Neural cell (in vitro differentiated cells): ENCODE measurements at regions not wholly inside any gene's neighbourhood (a gene's known extent, or its start where the extent isn't known, plus 50 kb on each side); places are given as distances from the start of the nearest gene placed in this dataset.

Experiments
- H2AFZ ChIP-seq: fragments of 200-600, 300-800 bp; sonication (generic), shearing (Covaris generic); 2 replicates; pipeline ENCODE4 v1.6.0; 2014; ENCODE audit warnings: low read depth, mild to moderate bottlenecking, antibody characterized with exemption, low read length, moderate library complexity
- H3F3A ChIP-seq: fragments of 200-600 bp; shearing (Covaris generic); 2 replicates; pipeline ENCODE4 v1.6.1; 2016; ENCODE audit warnings: mild to moderate bottlenecking, moderate library complexity, mixed read lengths, antibody characterized with exemption, low read length; ENCODE audit not compliant: insufficient read depth, poor library complexity, severe bottlenecking
- H3K27ac ChIP-seq: fragments of 200-600, 300-800 bp; sonication (generic), shearing (Covaris generic); 2 replicates; pipeline ENCODE4 v1.5.1; 2014; ENCODE audit warnings: mild to moderate bottlenecking, low read length, moderate library complexity
- H3K27me3 ChIP-seq: fragments of 300-800, 200-600 bp; sonication (generic), shearing (Covaris generic); 2 replicates; pipeline ENCODE4 v1.6.0; 2014; ENCODE audit warnings: mild to moderate bottlenecking, low read depth, low read length, moderate library complexity; ENCODE audit not compliant: insufficient read depth
- H3K36me3 ChIP-seq: fragments of 300-800, 200-600 bp; sonication (generic), shearing (Covaris generic); 2 replicates; pipeline ENCODE4 v1.5.1; 2014; ENCODE audit warnings: mild to moderate bottlenecking, antibody characterized with exemption, low read length, moderate library complexity; ENCODE audit not compliant: insufficient read depth
- H3K4me2 ChIP-seq: fragments of 300-800, 200-600 bp; sonication (generic), shearing (Covaris generic); 2 replicates; pipeline ENCODE4 v1.6.0; 2014; ENCODE audit warnings: mild to moderate bottlenecking, low read length
- H3K4me3 ChIP-seq: fragments of 300-800, 200-600 bp; sonication (generic), shearing (Covaris generic); 2 replicates; pipeline ENCODE4 v1.5.1; 2014; ENCODE audit warnings: mild to moderate bottlenecking, low read length, moderate library complexity
- H3K79me2 ChIP-seq: fragments of 200-600 bp; shearing (Covaris generic); replicated peaks from 2 replicates; pipeline ENCODE4 v1.6.0; 2014; ENCODE audit warnings: mild to moderate bottlenecking, low read length, moderate library complexity; ENCODE audit not compliant: insufficient read depth
- H3K9ac ChIP-seq: fragments of 300-800, 200-600 bp; sonication (generic), shearing (Covaris generic); 2 replicates; pipeline ENCODE4 v1.6.1; 2016; ENCODE audit warnings: mild to moderate bottlenecking, low read length, mixed read lengths
- H3K9me2 ChIP-seq: fragments of 200-600 bp; shearing (Covaris generic); 2 replicates; pipeline ENCODE4 v1.6.1; 2016; ENCODE audit warnings: mild to moderate bottlenecking, low read length, mixed read lengths; ENCODE audit not compliant: insufficient read depth
- H3K9me3 ChIP-seq: fragments of 200-600, 300-800 bp; sonication (generic), shearing (Covaris generic); 2 replicates; pipeline ENCODE4 v1.6.1; 2016; ENCODE audit warnings: mild to moderate bottlenecking, mixed run types, low read length, moderate library complexity, mixed read lengths
- H4K20me1 ChIP-seq: fragments of 200-600 bp; shearing (Covaris generic); 2 replicates; pipeline ENCODE4 v1.6.1; 2016; ENCODE audit warnings: mild to moderate bottlenecking, mixed run types; ENCODE audit not compliant: insufficient read depth
- CTCF ChIP-seq: fragments of 450-650 bp; IDR thresholded peaks from 2 replicates; pipeline ENCODE4 v1.5.1; 2014; ENCODE audit warnings: antibody characterized with exemption, mild to moderate bottlenecking, moderate library complexity; ENCODE audit not compliant: poor library complexity, severe bottlenecking
- EP300 ChIP-seq: fragments of 450-650 bp; conservative IDR thresholded peaks from 2 replicates; pipeline ENCODE4 v1.6.1; 2014; ENCODE audit warnings: antibody characterized with exemption, mild to moderate bottlenecking, moderate library complexity; ENCODE audit not compliant: poor library complexity, severe bottlenecking
- EZH2 ChIP-seq: fragments of 200-600, 300-800 bp; shearing (Covaris generic), sonication (generic); IDR thresholded peaks from 2 replicates; pipeline ENCODE4 v1.6.1; 2014; ENCODE audit warnings: antibody characterized with exemption, low read length, borderline replicate concordance, mild to moderate bottlenecking; ENCODE audit not compliant: insufficient read depth, poor library complexity, severe bottlenecking
- MXI1 ChIP-seq: fragments of 450-650 bp; conservative IDR thresholded peaks from 2 replicates; pipeline ENCODE4 v1.6.1; 2014; ENCODE audit warnings: antibody characterized with exemption, mild to moderate bottlenecking; ENCODE audit not compliant: poor library complexity, severe bottlenecking
- POLR2AphosphoS5 ChIP-seq: IDR thresholded peaks from 2 replicates; pipeline ENCODE4 v1.6.1; 2012
- RAD21 ChIP-seq: fragments of 450-650 bp; conservative IDR thresholded peaks from 2 replicates; pipeline ENCODE4 v1.6.1; 2014; ENCODE audit warnings: antibody characterized with exemption, mild to moderate bottlenecking, moderate library complexity
- REST ChIP-seq: IDR thresholded peaks from 2 replicates; pipeline ENCODE4 v1.6.1; 2012; ENCODE audit warnings: borderline replicate concordance
- SMC3 ChIP-seq: fragments of 450-650 bp; conservative IDR thresholded peaks from 2 replicates; pipeline ENCODE4 v1.6.1; 2014; ENCODE audit warnings: antibody characterized with exemption, mild to moderate bottlenecking, moderate library complexity; ENCODE audit not compliant: poor library complexity
- TAF1 ChIP-seq: IDR thresholded peaks from 2 replicates; pipeline ENCODE4 v1.6.1; 2012; ENCODE audit warnings: low read depth

GRCh38 chr2:49861821-49862220, 707.5 kb upstream of the FSHR start:
- no peak for TF ChIP-seq REST
- TF ChIP-seq EZH2, result no peak
- no peak for TF ChIP-seq EP300
- no peak for TF ChIP-seq RAD21
- no peak for TF ChIP-seq CTCF
- H3K27me3 ChIP-seq, result no peaks in the 10 kb centered on the region

GRCh38 chr2:49860834-49861233, 706.5 kb upstream of the FSHR start:
- H3K9me3 ChIP-seq, result no peaks in the 10 kb centered on the region
- peak overlapping the region; percentile 62 for H3K4me2 ChIP-seq
- H3K79me2 ChIP-seq, result no peaks in the 10 kb centered on the region
- H3K27me3 ChIP-seq, result no peaks in the 10 kb centered on the region
- H3K9me2 ChIP-seq, result no peaks in the 10 kb centered on the region
- no peak overlapping the region for H3K9ac ChIP-seq
- peak overlapping the region; percentile 41 for H3K27ac ChIP-seq
- H4K20me1 ChIP-seq, result no peaks in the 10 kb centered on the region
- H2AFZ ChIP-seq, result no peak overlapping the region
- peak overlapping the region; percentile 5 for H3K4me3 ChIP-seq
- TF ChIP-seq MXI1 (no peak), TAF1 (no peak), POLR2AphosphoS5 (peak; percentile 33), EZH2 (no peak), EP300 (peak; percentile 62), SMC3 (no peak), RAD21 (no peak), CTCF (no peak), REST (no peak)
- no peaks in the 10 kb centered on the region for H3K36me3 ChIP-seq
- peaks cover 4% of the 10 kb centered on the region for H3F3A ChIP-seq

More at GRCh38 chr2:49861821-49862220, 707.5 kb upstream of the FSHR start:
- no peaks in the 10 kb centered on the region for H3K9me3 ChIP-seq
- H4K20me1 ChIP-seq, result no peaks in the 10 kb centered on the region
- H2AFZ ChIP-seq, result no peak overlapping the region
- no peak overlapping the region for H3K4me3 ChIP-seq
- H3F3A ChIP-seq, result peaks cover 4% of the 10 kb centered on the region
- peak overlapping the region; percentile 41 for H3K27ac ChIP-seq
- no peaks in the 10 kb centered on the region for H3K79me2 ChIP-seq
- H3K36me3 ChIP-seq, result no peaks in the 10 kb centered on the region
- no peak overlapping the region for H3K9ac ChIP-seq
- no peaks in the 10 kb centered on the region for H3K9me2 ChIP-seq
- H3K4me2 ChIP-seq, result no peak overlapping the region
